Mucosa of gallbladder (tissue), 1 donor: ENCODE measurements at regions not wholly inside any gene's neighbourhood (a gene's known extent, or its start where the extent isn't known, plus 50 kb on each side); places are given as distances from the start of the nearest gene placed in this dataset.
"Not testable (repeated sequence)": the region's sequence is repeated elsewhere in the genome, so short reads cannot be mapped to it uniquely, and the experiment has no call there.

ENCODE experiments used
- DNase-seq: peaks from one replicate; pipeline ENCODE4 v3.0.0-alpha.2; 2020; ENCODE audit warnings: low spot score
- donor health status: DM: no; HTN: no; CAD: no.

DNA sequence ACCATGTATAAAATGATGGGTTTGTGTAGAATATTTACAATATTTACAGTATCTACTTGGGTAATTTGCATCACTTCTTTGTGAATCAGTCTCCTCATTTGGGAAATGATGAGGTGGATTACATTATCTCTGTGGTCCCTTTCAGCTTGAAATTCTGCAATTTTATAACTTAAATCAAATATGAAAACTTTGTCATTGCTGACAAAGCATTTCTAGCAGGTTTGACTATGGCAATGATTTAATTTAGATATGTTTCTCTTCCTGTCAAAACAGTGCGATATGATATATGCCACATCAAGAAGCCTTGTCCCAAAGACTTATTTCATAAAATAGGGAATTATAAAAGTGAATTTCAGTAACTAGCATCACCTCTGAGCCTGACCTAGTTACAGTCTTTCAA lies 315.8 kb upstream of the MEIS2 start:
- DNase-seq: no peak

GRCh38 chr15:37425541-37425940 lies 325.2 kb upstream of the MEIS2 start:
- DNase-seq: no peak

DNA sequence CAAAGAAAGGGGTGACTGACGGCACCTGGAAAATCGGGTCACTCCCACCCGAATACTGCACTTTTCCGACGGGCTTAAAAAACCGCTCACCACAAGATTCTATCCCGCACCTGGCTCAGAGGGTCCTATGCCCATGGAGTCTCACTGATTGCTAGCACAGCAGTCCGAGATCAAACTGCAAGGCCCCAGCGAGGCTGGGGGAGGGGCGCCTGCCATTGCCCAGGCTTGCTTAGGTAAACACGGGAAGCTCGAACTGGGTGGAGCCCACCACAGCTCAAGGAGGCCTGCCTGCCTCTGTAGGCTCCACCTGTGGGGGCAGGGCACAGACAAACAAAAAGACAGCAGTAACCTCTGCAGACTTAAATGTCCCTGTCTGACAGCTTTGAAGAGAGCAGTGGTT lies 327.0 kb upstream of the MEIS2 start:
- DNase-seq: not testable (repeated sequence)

- DNase-seq: no peak
Measured at GRCh38 chr15:37446921-37447320, 346.6 kb upstream of the MEIS2 start.

- DNase-seq: no peak
Measured at GRCh38 chr15:37452498-37452897, 352.1 kb upstream of the MEIS2 start.

GRCh38 chr15:37480482-37480881 lies 380.1 kb upstream of the MEIS2 start:
- DNase-seq: no peak

DNA sequence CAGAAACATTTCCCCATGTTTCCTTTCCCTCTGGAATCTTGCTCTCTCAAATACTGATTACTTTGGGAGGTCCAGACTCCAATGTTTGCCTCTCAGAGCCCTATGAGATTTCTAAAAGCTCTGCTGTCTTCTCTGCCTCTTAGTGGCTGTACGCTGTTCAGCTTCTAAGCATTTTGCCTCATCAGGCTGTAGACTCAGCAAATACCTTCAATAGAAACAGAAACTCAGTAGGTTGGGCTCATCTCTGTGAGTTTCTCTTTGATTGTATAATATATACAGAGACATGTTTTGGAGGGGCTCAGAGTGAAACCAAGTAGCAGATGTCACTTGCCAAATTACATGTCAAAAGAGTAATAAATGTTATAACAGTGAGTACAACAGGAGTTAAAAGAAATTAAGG lies 380.8 kb upstream of the MEIS2 start:
- no peak for DNase-seq

DNA sequence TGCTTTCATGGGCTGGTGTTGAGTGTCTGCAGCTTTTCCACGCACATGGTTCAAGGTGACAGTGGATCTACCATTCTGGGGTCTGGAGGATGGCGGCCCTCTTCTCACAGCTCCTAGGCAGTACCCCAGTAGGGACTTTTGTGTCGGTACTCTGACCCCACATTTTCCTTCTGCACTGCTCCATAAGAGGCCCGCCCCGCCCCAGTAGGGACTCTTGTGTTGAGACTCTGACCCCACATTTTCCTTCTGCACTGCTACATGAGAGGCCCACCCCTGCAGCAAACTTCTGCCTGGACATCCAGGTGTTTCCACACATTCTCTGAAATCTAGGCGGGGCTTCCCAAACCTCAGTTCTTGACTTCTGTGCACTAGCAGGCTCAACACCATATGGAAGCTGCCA lies 383.4 kb upstream of the MEIS2 start:
- DNase-seq: no peak

DNA sequence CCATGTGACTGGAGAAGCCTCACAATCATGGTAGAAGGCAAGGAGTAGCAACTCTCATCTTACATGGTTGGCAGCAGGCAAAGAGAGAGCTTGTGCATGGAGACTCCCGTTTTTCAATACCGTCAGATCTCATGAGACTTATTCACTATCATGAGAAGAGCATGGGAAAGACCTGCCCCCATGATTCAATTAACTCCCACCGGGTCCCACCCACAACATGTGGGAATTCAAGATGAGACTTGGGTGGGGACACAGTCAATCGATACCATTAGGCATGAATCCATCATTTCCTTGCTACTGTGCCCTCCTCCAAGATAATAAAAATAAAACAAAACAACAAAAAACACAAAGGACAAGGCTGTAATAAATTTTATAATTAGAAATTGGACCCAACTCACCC lies 384.7 kb upstream of the MEIS2 start:
- DNase-seq: no peak

DNA sequence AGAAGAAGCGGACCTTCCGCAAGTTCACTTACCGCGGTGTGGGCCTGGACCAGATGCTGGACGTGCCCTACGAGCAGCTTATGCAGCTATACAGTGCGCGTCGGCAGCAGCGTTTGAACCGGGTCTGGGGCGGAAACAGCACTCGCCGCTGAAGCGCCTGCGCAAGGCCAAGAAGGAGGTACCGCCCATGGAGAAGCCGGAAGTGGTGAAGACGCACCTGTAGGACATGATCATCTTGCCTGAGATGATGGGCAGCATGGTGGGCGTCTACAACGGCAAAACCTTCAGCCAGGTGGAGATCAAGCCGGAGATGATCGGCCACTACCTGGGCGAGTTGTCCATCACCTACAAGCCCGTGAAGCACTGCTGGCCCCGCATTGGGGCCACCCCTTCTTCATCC lies 390.4 kb upstream of the MEIS2 start:
- DNase-seq: no peak

DNA sequence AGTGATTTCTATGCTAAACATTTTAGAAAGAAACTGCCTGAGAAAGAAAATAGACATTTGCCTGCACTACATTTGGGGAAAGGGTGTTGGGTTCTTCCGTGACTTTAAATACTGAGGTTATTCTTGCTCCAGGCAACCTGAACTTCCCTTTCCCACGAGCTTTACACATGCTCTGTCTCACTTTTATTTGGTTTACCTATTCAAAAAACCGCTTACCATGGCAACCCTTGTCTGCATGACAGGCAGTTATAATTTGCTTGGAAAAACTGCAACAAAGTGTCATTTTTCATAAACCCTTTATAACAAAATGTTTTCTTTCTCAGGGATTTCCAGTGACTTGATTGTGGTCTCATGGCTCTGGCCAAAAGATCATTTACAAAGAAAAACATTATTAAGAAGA lies 416.3 kb upstream of the MEIS2 start:
- no peak for DNase-seq

GRCh38 chr15:37517191-37517895 lies 417.0 kb upstream of the MEIS2 start:
- no peak for DNase-seq

DNA sequence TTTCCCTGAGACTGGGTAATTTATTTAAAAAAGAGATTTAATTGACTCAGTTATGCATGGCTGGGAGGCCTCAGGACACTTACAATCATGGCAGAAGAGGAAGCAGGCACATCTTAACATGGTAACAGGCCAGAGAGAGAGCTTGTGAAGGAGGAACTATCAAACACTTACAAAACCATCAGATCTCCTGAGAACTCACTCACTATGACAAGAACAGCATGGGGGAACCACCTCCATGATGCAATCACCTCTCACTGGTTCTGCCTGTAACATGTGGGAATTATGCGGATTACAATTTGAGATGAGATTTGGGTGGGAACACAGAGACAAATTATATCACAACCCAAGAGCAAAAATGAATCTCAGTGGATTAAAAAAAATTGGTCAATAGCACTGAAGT lies 416.0 kb upstream of the TMCO5A start:
- DNase-seq: no peak

- no peak for DNase-seq
Measured at GRCh38 chr15:37520026-37520425, 414.4 kb upstream of the TMCO5A start.

GRCh38 chr15:37520882-37521281 lies 413.6 kb upstream of the TMCO5A start:
- no peak for DNase-seq

- DNase-seq: no peak
Measured at GRCh38 chr15:37524601-37525000, 409.8 kb upstream of the TMCO5A start.

- DNase-seq: no peak
Measured at GRCh38 chr15:37528432-37528831, 406.0 kb upstream of the TMCO5A start.

DNA sequence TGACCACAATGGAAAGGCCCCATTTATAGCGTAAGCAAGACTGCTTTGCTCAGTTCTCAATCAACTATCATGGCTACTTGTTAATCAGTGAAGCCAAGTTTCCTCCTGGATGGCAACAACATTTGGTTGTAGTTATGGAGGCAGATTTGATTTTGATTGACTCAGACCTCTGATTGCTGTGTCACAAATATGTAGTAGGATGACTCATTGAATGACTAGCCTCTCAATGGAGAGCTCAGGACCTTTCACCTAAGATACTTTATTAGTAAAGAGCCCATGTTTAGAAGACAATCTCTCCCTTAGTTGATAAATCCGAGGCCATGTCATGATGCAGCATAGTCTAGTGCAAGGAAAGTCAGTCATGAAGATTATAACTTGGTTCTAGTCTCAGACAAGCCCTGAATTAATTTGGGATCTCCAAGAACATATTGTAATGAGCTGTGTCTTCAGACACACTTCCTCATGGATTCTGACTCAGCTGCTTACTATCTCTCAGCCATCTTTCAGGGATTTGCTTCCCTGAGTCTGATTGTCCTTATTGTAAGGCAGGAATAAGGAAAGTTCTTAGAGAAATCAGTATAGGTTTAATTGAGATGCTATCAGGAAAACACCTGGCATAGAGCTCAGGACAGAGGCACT lies 397.4 kb upstream of the TMCO5A start:
- DNase-seq: no peak

DNA sequence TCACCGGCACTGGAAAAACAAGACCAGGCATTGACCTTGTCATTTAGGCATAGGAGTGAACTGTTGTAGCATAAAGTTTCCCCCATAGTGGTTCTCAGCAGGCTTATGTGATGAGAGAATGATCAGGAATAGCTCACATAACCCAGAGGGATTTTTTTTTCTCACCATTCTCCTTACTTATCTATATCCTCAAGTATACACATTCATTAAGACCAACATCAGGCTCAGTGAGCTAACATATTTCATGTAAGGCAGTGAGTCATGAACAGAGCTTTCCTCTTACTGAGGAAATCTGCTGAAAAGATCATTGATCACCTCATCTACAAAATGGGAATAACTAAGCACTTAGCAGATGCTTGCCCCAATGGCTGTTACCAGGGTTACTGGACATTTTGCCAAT lies 396.6 kb upstream of the TMCO5A start:
- DNase-seq: no peak

GRCh38 chr15:37548116-37548515 lies 386.3 kb upstream of the TMCO5A start:
- no peak for DNase-seq

GRCh38 chr15:37550360-37551024 lies 383.9 kb upstream of the TMCO5A start:
- DNase-seq: no peak

DNA sequence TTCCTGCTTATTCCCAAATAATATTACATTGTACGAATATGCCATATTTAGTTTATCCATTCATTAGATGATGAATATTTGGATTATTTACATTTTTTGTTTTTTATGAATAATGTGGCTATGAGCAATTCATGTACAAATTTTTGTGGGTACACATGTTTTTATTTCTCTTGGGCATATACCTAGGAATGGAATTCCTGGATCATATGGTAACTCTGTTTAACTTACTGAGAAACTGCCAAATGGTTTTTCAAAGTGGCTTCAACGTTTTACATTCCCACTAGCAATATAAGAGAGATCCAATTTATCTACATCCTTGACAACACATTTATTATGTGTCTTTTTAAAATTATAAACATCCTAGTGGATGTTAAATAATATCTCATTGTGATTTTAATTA lies 362.0 kb upstream of the TMCO5A start:
- no peak for DNase-seq

DNA sequence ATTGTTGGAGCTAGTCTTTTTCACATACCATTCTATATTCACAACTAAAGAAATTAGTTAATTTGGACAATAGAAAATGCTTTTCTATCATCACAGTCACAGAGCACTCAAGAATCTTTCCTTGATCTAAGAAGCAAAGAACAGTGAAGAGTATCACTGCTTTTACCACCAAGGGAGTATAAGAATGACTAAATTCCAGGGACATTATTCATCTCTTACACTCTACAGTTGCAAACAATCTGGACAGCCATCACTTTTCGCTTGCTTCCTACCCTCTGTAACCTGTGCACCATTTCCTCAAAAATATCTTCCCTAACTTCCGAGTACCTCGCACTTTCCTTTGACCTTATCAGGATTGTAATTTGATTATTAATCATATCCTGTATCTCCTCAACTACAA lies 359.5 kb upstream of the TMCO5A start:
- no peak for DNase-seq
